DOHH2 (cell line): ENCODE measurements at regions not wholly inside any gene's neighbourhood (a gene's known extent, or its start where the extent isn't known, plus 50 kb on each side); places are given as distances from the start of the nearest gene placed in this dataset.

Experiments
- H3F3A ChIP-seq: fragments of 200-600 bp; sonication (generic), shearing (Covaris generic); 2 replicates; pipeline ENCODE4 v1.6.0; 2016; ENCODE audit warnings: antibody characterized with exemption, mild to moderate bottlenecking; ENCODE audit not compliant: control insufficient read depth, insufficient read depth
- H3K27ac ChIP-seq: fragments of 200-600 bp; sonication (generic); 2 replicates; pipeline ENCODE4 v1.5.1; 2014; ENCODE audit warnings: low read depth, mild to moderate bottlenecking, low read length, moderate library complexity
- H3K27me3 ChIP-seq: fragments of 200-600 bp; sonication (generic); 2 replicates; pipeline ENCODE4 v1.6.1; 2014; ENCODE audit warnings: mild to moderate bottlenecking, low read length, mixed read lengths; ENCODE audit not compliant: control insufficient read depth
- H3K36me3 ChIP-seq: fragments of 200-600 bp; sonication (generic); 2 replicates; pipeline ENCODE4 v1.6.1; 2014; ENCODE audit warnings: mild to moderate bottlenecking, low read length, moderate library complexity, mixed read lengths; ENCODE audit not compliant: control insufficient read depth
- H3K4me1 ChIP-seq: fragments of 200-600 bp; sonication (generic); 2 replicates; pipeline ENCODE4 v1.6.1; 2014; ENCODE audit warnings: mild to moderate bottlenecking, low read length, mixed read lengths; ENCODE audit not compliant: control insufficient read depth
- H3K4me2 ChIP-seq: fragments of 200-600 bp; sonication (generic); 2 replicates; pipeline ENCODE4 v1.6.0; 2014; ENCODE audit warnings: mild to moderate bottlenecking, low read length, moderate library complexity
- H3K4me3 ChIP-seq: fragments of 200-600 bp; sonication (generic); 2 replicates; pipeline ENCODE4 v1.5.1; 2014; ENCODE audit warnings: mild to moderate bottlenecking, low read length, mixed read lengths
- H3K79me2 ChIP-seq: fragments of 200-600 bp; sonication (generic); 2 replicates; pipeline ENCODE4 v1.6.1; 2014; ENCODE audit warnings: mild to moderate bottlenecking, low read length, mixed read lengths; ENCODE audit not compliant: control insufficient read depth
- H3K9me2 ChIP-seq: fragments of 200-600 bp; sonication (generic); replicated peaks from 2 replicates; pipeline ENCODE4 v1.6.1; 2014; ENCODE audit warnings: mild to moderate bottlenecking, low read length, mixed read lengths; ENCODE audit not compliant: control insufficient read depth
- H3K9me3 ChIP-seq: fragments of 200-600 bp; sonication (generic); 2 replicates; pipeline ENCODE4 v1.6.1; 2014; ENCODE audit warnings: antibody characterized with exemption, low read length, mixed read lengths; ENCODE audit not compliant: control insufficient read depth, insufficient read depth
- H4K20me1 ChIP-seq: fragments of 200-600 bp; sonication (generic); 2 replicates; pipeline ENCODE4 v1.6.0; 2014; ENCODE audit warnings: low read depth, mild to moderate bottlenecking, antibody characterized with exemption, low read length, moderate library complexity; ENCODE audit not compliant: control insufficient read depth, insufficient read depth
- EZH2phosphoT487 ChIP-seq: fragments of 200-600 bp; sonication (generic); IDR thresholded peaks from 2 replicates; pipeline ENCODE4 v1.6.1; 2017; ENCODE audit warnings: borderline replicate concordance, mild to moderate bottlenecking, antibody characterized with exemption, low read length, moderate library complexity, mixed read lengths
- TF ChIP-seq, protein P1 (sequence below): fragments of 200-600 bp; sonication (generic); IDR thresholded peaks from one replicate; pipeline ENCODE4 v1.5.1; 2014; ENCODE audit warnings: antibody characterized with exemption, mild to moderate bottlenecking, low read depth, low read length; ENCODE audit not compliant: poor library complexity, severe bottlenecking

DNA sequence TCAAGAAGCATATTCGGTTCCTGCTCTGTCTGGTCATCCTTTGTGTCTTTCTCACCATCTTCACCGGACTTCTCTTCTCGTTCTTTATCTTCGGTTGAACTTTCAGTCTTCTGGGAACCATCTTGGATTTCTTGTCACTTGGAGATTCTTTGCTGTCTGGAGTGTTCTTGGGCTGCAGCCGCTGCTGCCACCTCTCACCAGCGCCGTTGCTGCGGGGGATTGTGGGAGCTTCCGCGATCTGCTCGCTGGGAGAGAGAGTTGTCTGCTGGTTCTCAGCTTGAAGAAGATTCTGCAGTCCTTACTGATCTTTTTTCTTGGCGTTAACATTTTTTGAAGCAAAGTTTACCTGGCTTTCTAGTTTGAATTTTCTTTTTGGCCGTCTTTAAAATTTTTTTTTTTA, 1165.2 kb upstream of the PRMT6 start:
- Histone ChIP-seq H3K36me3 (no peaks in the 10 kb centered on the region), H3K4me3 (no peak overlapping the region), H3K4me2 (no peak overlapping the region), H3K27me3 (no peaks in the 10 kb centered on the region), H3K9me3 (no peaks in the 10 kb centered on the region), H3F3A (no peaks in the 10 kb centered on the region), H3K27ac (no peak overlapping the region), H4K20me1 (no peaks in the 10 kb centered on the region), H3K9me2 (no peaks in the 10 kb centered on the region), H3K79me2 (no peaks in the 10 kb centered on the region), H3K4me1 (no peaks in the 10 kb centered on the region)
- no peak for TF ChIP-seq EZH2phosphoT487
- TF ChIP-seq, protein P1, sequence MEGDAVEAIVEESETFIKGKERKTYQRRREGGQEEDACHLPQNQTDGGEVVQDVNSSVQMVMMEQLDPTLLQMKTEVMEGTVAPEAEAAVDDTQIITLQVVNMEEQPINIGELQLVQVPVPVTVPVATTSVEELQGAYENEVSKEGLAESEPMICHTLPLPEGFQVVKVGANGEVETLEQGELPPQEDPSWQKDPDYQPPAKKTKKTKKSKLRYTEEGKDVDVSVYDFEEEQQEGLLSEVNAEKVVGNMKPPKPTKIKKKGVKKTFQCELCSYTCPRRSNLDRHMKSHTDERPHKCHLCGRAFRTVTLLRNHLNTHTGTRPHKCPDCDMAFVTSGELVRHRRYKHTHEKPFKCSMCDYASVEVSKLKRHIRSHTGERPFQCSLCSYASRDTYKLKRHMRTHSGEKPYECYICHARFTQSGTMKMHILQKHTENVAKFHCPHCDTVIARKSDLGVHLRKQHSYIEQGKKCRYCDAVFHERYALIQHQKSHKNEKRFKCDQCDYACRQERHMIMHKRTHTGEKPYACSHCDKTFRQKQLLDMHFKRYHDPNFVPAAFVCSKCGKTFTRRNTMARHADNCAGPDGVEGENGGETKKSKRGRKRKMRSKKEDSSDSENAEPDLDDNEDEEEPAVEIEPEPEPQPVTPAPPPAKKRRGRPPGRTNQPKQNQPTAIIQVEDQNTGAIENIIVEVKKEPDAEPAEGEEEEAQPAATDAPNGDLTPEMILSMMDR: no peak

GRCh38 chr1:105894006-105894405, 1162.5 kb upstream of the PRMT6 start:
- peaks cover 7% of the 10 kb centered on the region; the same call in 1 of the 2 replicates for H3K9me3 ChIP-seq
- H3K4me1 ChIP-seq: no peaks in the 10 kb centered on the region
- no peaks in the 10 kb centered on the region for H3K36me3 ChIP-seq
- H3K27me3 ChIP-seq: no peaks in the 10 kb centered on the region
- no peak overlapping the region for H3K4me2 ChIP-seq
- H3K27ac ChIP-seq: no peak overlapping the region
- H4K20me1 ChIP-seq: no peaks in the 10 kb centered on the region
- no peak overlapping the region for H3K4me3 ChIP-seq
- no peaks in the 10 kb centered on the region for H3K79me2 ChIP-seq
- TF ChIP-seq, protein P1: no peak
- no peak for TF ChIP-seq EZH2phosphoT487
- no peaks in the 10 kb centered on the region for H3K9me2 ChIP-seq
- H3F3A ChIP-seq: no peaks in the 10 kb centered on the region

DNA sequence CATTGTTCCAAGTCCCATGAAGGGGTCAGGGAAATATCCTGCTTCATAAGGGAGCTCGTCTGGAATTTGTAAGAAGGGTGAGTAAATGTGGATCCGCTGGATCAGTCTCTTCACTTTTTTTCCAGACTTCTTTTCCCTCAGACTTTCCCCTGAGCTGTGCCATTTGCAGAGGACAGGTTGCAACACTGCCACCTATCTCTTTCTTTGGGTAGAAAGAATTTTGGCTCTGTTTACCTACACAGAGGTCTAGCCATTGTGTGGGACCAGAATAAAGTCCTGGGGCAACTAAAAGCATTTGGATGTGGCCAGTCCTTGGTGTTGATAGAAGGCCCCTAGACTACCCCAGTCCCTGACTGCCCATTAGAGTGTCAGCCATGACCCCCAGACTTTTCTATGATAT, 1146.7 kb upstream of the PRMT6 start:
- H3K36me3 ChIP-seq: no peaks in the 10 kb centered on the region
- H3K4me3 ChIP-seq: no peak overlapping the region
- peaks cover 3% of the 10 kb centered on the region for H3K9me2 ChIP-seq
- no peaks in the 10 kb centered on the region for H3K4me1 ChIP-seq
- H3K79me2 ChIP-seq: no peaks in the 10 kb centered on the region
- no peaks in the 10 kb centered on the region; the same call in 1 of the 2 replicates for H3K9me3 ChIP-seq
- no peak overlapping the region for H3K4me2 ChIP-seq
- no peaks in the 10 kb centered on the region for H3F3A ChIP-seq
- H3K27me3 ChIP-seq: no peaks in the 10 kb centered on the region
- TF ChIP-seq EZH2phosphoT487: no peak
- TF ChIP-seq, protein P1: peak; percentile 47
- no peak overlapping the region for H3K27ac ChIP-seq
- no peaks in the 10 kb centered on the region for H4K20me1 ChIP-seq

GRCh38 chr1:105914403-105914802, 1142.1 kb upstream of the PRMT6 start:
- no peaks in the 10 kb centered on the region for H3K36me3 ChIP-seq
- H3K27me3 ChIP-seq: no peaks in the 10 kb centered on the region
- H3K79me2 ChIP-seq: no peaks in the 10 kb centered on the region
- TF ChIP-seq, protein P1: no peak
- no peak for TF ChIP-seq EZH2phosphoT487
- H3K9me2 ChIP-seq: no peaks in the 10 kb centered on the region
- no peaks in the 10 kb centered on the region for H3F3A ChIP-seq
- H3K27ac ChIP-seq: no peak overlapping the region
- no peaks in the 10 kb centered on the region for H3K4me1 ChIP-seq
- H3K9me3 ChIP-seq: no peaks in the 10 kb centered on the region; the same call in 1 of the 2 replicates
- no peak overlapping the region for H3K4me3 ChIP-seq
- no peak overlapping the region for H3K4me2 ChIP-seq
- no peaks in the 10 kb centered on the region for H4K20me1 ChIP-seq
